CD14-positive monocyte (primary cell): ENCODE measurements at regions not wholly inside any gene's neighbourhood (a gene's known extent, or its start where the extent isn't known, plus 50 kb on each side); places are given as distances from the start of the nearest gene placed in this dataset.

Source experiments
- DNase-seq, 3 donors: peaks; one replicate each; pipeline ENCODE4 v3.0.0-alpha.2; 2011 to 2022
- H2AFZ ChIP-seq: 2 replicates; pipeline ENCODE4 v1.6.0; 2012; ENCODE audit warnings: mild to moderate bottlenecking, low read depth, low read length, inconsistent platforms; ENCODE audit not compliant: insufficient read depth, poor library complexity, severe bottlenecking
- H3K27ac ChIP-seq, 2 donors: 1 replicate in 1 of 2; 2 replicates in 1 of 2; pipeline ENCODE4 v1.5.1; 2012 to 2013; ENCODE audit warnings: low read length in 2 of 2, control low read depth in 1 of 2, inconsistent platforms in 1 of 2, low read depth in 1 of 2, mild to moderate bottlenecking in 1 of 2
- H3K27me3 ChIP-seq, 2 donors: one replicate each; pipeline versions ENCODE4 v1.6.0 to v1.6.1; 2011 to 2013; ENCODE audit warnings: low read length in 2 of 2; ENCODE audit not compliant: control insufficient read depth in 2 of 2, insufficient read depth in 2 of 2
- H3K36me3 ChIP-seq, 2 donors: replicated peaks in 1 of 2; 1 replicate in 1 of 2; 2 replicates in 1 of 2; pipeline versions ENCODE4 v1.5.1 to v1.6.1; 2012 to 2013; ENCODE audit warnings: low read length in 2 of 2, control low read depth in 1 of 2, inconsistent platforms in 1 of 2, mild to moderate bottlenecking in 1 of 2; ENCODE audit not compliant: insufficient read depth in 2 of 2, control insufficient read depth in 1 of 2
- H3K4me1 ChIP-seq, 2 donors: 1 replicate in 1 of 2; 2 replicates in 1 of 2; pipeline versions ENCODE4 v1.5.1 to v1.6.1; 2012 to 2013; ENCODE audit warnings: low read length in 2 of 2, control low read depth in 1 of 2, inconsistent platforms in 1 of 2, mild to moderate bottlenecking in 1 of 2, moderate library complexity in 1 of 2; ENCODE audit not compliant: insufficient read depth in 2 of 2, control insufficient read depth in 1 of 2
- H3K4me2 ChIP-seq: replicated peaks from 2 replicates; pipeline ENCODE3; 2012; ENCODE audit warnings: low read length, moderate library complexity, mild to moderate bottlenecking; ENCODE audit not compliant: poor library complexity, severe bottlenecking; ENCODE audit errors: extremely low read depth
- H3K4me3 ChIP-seq, 3 experiments: fragments of 200-600 bp in 1 of 3; sonication (generic) in 1 of 3; replicated peaks in 1 of 3; 1 replicate in 2 of 3; 2 replicates in 1 of 3; pipeline ENCODE4 v1.5.1; 2011 to 2013; ENCODE audit warnings: low read length in 3 of 3, mild to moderate bottlenecking in 3 of 3, control low read depth in 2 of 3, low read depth in 2 of 3, inconsistent platforms in 1 of 3, moderate library complexity in 1 of 3
- H3K79me2 ChIP-seq: 2 replicates; pipeline ENCODE4 v1.6.0; 2012; ENCODE audit warnings: mild to moderate bottlenecking, control low read depth, inconsistent platforms, low read length, moderate library complexity; ENCODE audit not compliant: insufficient read depth
- H3K9ac ChIP-seq: 2 replicates; pipeline ENCODE4 v1.6.0; 2017; ENCODE audit warnings: low read length, mild to moderate bottlenecking; ENCODE audit not compliant: insufficient read depth, poor library complexity, severe bottlenecking
- H3K9me3 ChIP-seq, 2 donors: replicated peaks in 1 of 2; 1 replicate in 1 of 2; 2 replicates in 1 of 2; pipeline versions ENCODE4 v1.5.1 to v1.6.1; 2012 to 2013; ENCODE audit warnings: low read length in 2 of 2, control low read depth in 1 of 2; ENCODE audit not compliant: control insufficient read depth in 1 of 2, insufficient read depth in 1 of 2
- H4K20me1 ChIP-seq: 2 replicates; pipeline ENCODE4 v1.6.0; 2012; ENCODE audit warnings: mild to moderate bottlenecking, low read length, control low read depth, moderate library complexity; ENCODE audit not compliant: insufficient read depth
- H3K27ac Mint-ChIP-seq, 7 donors: one replicate each; pipeline ENCODE4 v1.8.0; 2020; ENCODE audit warnings: mild to moderate bottlenecking in 7 of 7, mixed read lengths in 7 of 7, moderate library complexity in 6 of 7, inconsistent platforms in 2 of 7
- H3K27me3 Mint-ChIP-seq, 3 donors: one replicate each; pipeline ENCODE4 v1.8.0; 2021 to 2022; ENCODE audit warnings: low read depth in 3 of 3, mild to moderate bottlenecking in 3 of 3, mixed read lengths in 3 of 3, moderate library complexity in 3 of 3, inconsistent platforms in 1 of 3
- H3K36me3 Mint-ChIP-seq, 2 donors: one replicate each; pipeline ENCODE4 v1.8.0; 2020; ENCODE audit warnings: mixed read lengths in 2 of 2, inconsistent platforms in 1 of 2, mild to moderate bottlenecking in 1 of 2
- H3K4me1 Mint-ChIP-seq: one replicate; pipeline ENCODE4 v1.8.0; 2020; ENCODE audit warnings: mild to moderate bottlenecking, mixed read lengths
- H3K4me3 Mint-ChIP-seq, 2 donors: one replicate each; pipeline ENCODE4 v1.8.0; 2020; ENCODE audit warnings: mild to moderate bottlenecking in 2 of 2, mixed read lengths in 2 of 2, moderate library complexity in 1 of 2
- H3K9me3 Mint-ChIP-seq, 7 donors: one replicate each; pipeline ENCODE4 v1.8.0; 2020 to 2022; ENCODE audit warnings: mixed read lengths in 7 of 7, mild to moderate bottlenecking in 6 of 7, moderate library complexity in 6 of 7, inconsistent platforms in 2 of 7
- WGBS: methylation state at CpG from one replicate; pipeline ENCODE4 v1.1.5; 2013; ENCODE audit warnings: missing lambda C conversion rate; ENCODE audit not compliant: insufficient coverage; 5-methylcytosine and 5-hydroxymethylcytosine counted together
- intact Hi-C, 2 donors: fragments of 100-400 bp; cut with micrococcal nuclease; formaldehyde crosslinking; loops; one replicate each; pipeline versions ENCODE4 v1.15.0 to v1.15.1; 2023
- TF ChIP-seq, protein P1 (sequence below): fragments of 200-600 bp; IDR thresholded peaks from one replicate; pipeline ENCODE4 v1.8.0; 2022; ENCODE audit warnings: antibody characterized with exemption, mild to moderate bottlenecking

DNA sequence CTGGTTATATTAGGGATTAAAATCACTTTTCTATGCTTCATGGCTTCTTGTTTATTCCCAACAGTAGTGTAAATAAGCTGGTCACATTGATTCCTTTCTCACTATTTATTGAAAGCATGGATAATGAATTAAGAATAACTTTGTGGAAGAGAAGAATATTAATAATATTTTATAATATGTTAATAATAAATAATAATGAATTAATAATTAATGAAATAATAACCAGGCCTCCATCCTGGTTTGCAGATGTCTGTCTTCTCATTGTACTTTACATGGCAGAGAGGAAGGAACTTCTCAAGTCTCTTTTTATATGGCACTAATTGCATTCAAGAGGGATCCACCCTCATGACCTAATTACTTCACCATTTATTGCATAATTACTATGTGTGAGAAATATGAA is 473.5 kb downstream of the PTPRC start:
- Histone ChIP-seq H3K27ac (no peak overlapping the region), H4K20me1 (no peaks in the 10 kb centered on the region), H2AFZ (no peak overlapping the region), H3K4me3 (no peak overlapping the region), H3K36me3 (no peaks in the 10 kb centered on the region), H3K79me2 (no peaks in the 10 kb centered on the region), H3K4me1 (no peaks in the 10 kb centered on the region), H3K9ac (no peak overlapping the region), H3K9me3 (peaks cover 5 to 6% of the 10 kb centered on the region in 2 donors), H3K27me3 (no peaks in the 10 kb centered on the region), H3K4me2 (no peak overlapping the region)
- TF ChIP-seq, protein P1, sequence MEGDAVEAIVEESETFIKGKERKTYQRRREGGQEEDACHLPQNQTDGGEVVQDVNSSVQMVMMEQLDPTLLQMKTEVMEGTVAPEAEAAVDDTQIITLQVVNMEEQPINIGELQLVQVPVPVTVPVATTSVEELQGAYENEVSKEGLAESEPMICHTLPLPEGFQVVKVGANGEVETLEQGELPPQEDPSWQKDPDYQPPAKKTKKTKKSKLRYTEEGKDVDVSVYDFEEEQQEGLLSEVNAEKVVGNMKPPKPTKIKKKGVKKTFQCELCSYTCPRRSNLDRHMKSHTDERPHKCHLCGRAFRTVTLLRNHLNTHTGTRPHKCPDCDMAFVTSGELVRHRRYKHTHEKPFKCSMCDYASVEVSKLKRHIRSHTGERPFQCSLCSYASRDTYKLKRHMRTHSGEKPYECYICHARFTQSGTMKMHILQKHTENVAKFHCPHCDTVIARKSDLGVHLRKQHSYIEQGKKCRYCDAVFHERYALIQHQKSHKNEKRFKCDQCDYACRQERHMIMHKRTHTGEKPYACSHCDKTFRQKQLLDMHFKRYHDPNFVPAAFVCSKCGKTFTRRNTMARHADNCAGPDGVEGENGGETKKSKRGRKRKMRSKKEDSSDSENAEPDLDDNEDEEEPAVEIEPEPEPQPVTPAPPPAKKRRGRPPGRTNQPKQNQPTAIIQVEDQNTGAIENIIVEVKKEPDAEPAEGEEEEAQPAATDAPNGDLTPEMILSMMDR = no peak
- intact Hi-C loops = loop anchor here in 1 of 2 donors (10.0 kb wide), 1 partner anchor 358 kb away; no protein-coding TSS in a partner anchor
- peaks cover 2 to 13% (median 7%) of the 10 kb centered on the region in 7 donors for H3K9me3 Mint-ChIP-seq
- H3K27me3 Mint-ChIP-seq = peaks cover 0 to 2% (median 0%) of the 10 kb centered on the region in 3 donors
- H3K4me1 Mint-ChIP-seq = peaks cover 8% of the 10 kb centered on the region
- no peak overlapping the region for H3K4me3 Mint-ChIP-seq
- H3K36me3 Mint-ChIP-seq = no peaks in the 10 kb centered on the region
- no peak overlapping the region for H3K27ac Mint-ChIP-seq
- DNase-seq = no peak

DNA sequence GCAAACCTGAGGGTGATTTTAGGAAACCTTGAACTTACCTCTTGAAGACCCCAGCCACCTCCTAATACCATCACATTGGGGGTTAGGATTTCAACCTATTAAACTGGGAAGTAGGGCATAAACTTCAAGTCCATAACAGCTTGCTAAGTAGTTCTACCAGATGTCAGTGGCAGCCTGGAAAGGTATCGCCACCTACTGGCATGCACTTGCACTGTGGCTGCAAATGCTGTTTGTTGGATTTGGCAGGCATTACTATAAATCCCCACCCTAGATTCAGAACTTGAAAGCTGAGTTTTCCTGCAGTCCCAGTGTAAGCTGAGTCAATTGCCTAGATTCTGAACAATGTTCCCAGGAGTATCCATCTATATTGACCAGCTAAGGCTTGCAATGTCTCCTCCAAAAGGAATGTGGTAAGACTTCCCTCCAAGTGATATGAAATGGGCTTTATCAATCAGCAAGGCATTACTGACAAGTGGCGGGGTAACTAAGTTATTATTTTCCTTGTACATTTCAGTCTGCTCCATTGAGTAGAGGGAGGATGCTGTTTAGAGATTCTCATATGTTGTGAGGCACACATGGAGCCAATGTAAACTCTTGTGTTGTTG is 474.5 kb downstream of the PTPRC start:
- H3K4me3 Mint-ChIP-seq = no peak overlapping the region
- H3K4me1 Mint-ChIP-seq = peaks cover 8% of the 10 kb centered on the region
- TF ChIP-seq, protein P1 = peak; percentile 75
- peaks cover 0 to 2% (median 0%) of the 10 kb centered on the region in 3 donors for H3K27me3 Mint-ChIP-seq
- H4K20me1 ChIP-seq = no peaks in the 10 kb centered on the region
- no peak overlapping the region for H3K4me3 ChIP-seq
- no peak overlapping the region for H3K9ac ChIP-seq
- no peaks in the 10 kb centered on the region for H3K4me1 ChIP-seq
- H3K4me2 ChIP-seq = no peak overlapping the region
- H3K9me3 ChIP-seq = peaks cover 5 to 6% of the 10 kb centered on the region in 2 donors
- no peaks in the 10 kb centered on the region for H3K36me3 Mint-ChIP-seq
- H3K9me3 Mint-ChIP-seq = peaks cover 0 to 11% (median 7%) of the 10 kb centered on the region in 7 donors
- DNase-seq = peak; percentile 33 to 63 (median 58)
- intact Hi-C loops = loop anchor here in 1 of 2 donors (10.0 kb wide), 1 partner anchor 359 kb away; no protein-coding TSS in a partner anchor
- WGBS = 100% methylated on average over 1 of the region's 2 CpGs
- no peak overlapping the region for H2AFZ ChIP-seq
- H3K27ac Mint-ChIP-seq = no peak overlapping the region
- H3K27ac ChIP-seq = no peak overlapping the region
- H3K27me3 ChIP-seq = no peaks in the 10 kb centered on the region
- H3K36me3 ChIP-seq = no peaks in the 10 kb centered on the region
- H3K79me2 ChIP-seq = no peaks in the 10 kb centered on the region
